ENCODE measurements at regions not wholly inside any gene's neighbourhood (a gene's known extent, or its start where the extent isn't known, plus 50 kb on each side); places are given as distances from the start of the nearest gene placed in this dataset.

- no peak overlapping the region for H3K27ac ChIP-seq
- intact Hi-C loops (cut with DNase I) = no loop called here
- no peaks in the 10 kb centered on the region for H3K4me1 ChIP-seq
- no peak overlapping the region for H3K4me3 ChIP-seq (replicated peaks in 1 of 3)
- H3K27me3 ChIP-seq = no peaks in the 10 kb centered on the region
- no peak for DNase-seq
- WGBS, 2 donors = 83 to 91% methylated on average over 1 of the region's 1 CpG
- H3K9me3 ChIP-seq = no peaks in the 10 kb centered on the region
- TF ChIP-seq CTCF (IDR thresholded peaks at IDR 0.05) (no peak), POLR2A (IDR thresholded peaks at IDR 0.05) (no peak)
- H3K36me3 ChIP-seq = no peaks in the 10 kb centered on the region
Measured at GRCh38 chr13:55298201-55298600, 1842.5 kb upstream of the PRR20A start.

- Histone ChIP-seq H3K4me1 (no peaks in the 10 kb centered on the region), H3K27me3 (no peaks in the 10 kb centered on the region), H3K9me3 (no peaks in the 10 kb centered on the region), H3K36me3 (no peaks in the 10 kb centered on the region), H3K4me3 (replicated peaks in 1 of 3) (no peak overlapping the region), H3K27ac (no peak overlapping the region)
- TF ChIP-seq CTCF (IDR thresholded peaks at IDR 0.05) (no peak), POLR2A (IDR thresholded peaks at IDR 0.05) (no peak)
- no peak for DNase-seq
- intact Hi-C loops (cut with DNase I) = no loop called here
- 57 to 72% methylated on average over 3 of the region's 3 CpGs for WGBS, 2 donors
Measured at GRCh38 chr13:55302568-55302967, 1838.2 kb upstream of the PRR20A start.

GRCh38 chr13:55307909-55308308 lies 1832.8 kb upstream of the PRR20A start:
- 82 to 84% methylated on average over 3 of the region's 3 CpGs for WGBS, 2 donors
- Histone ChIP-seq H3K27me3 (no peaks in the 10 kb centered on the region), H3K9me3 (no peaks in the 10 kb centered on the region), H3K27ac (no peak overlapping the region), H3K4me3 (replicated peaks in 1 of 3) (no peak overlapping the region), H3K4me1 (no peaks in the 10 kb centered on the region), H3K36me3 (no peaks in the 10 kb centered on the region)
- intact Hi-C loops (cut with DNase I) = no loop called here
- no peak for DNase-seq
- TF ChIP-seq CTCF (IDR thresholded peaks at IDR 0.05) (no peak), POLR2A (IDR thresholded peaks at IDR 0.05) (no peak)

- DNase-seq = no peak
- TF ChIP-seq POLR2A (IDR thresholded peaks at IDR 0.05) = no peak
- no peak for TF ChIP-seq CTCF (IDR thresholded peaks at IDR 0.05)
- 77 to 81% methylated on average over 3 of the region's 3 CpGs for WGBS, 2 donors
- no peaks in the 10 kb centered on the region for H3K27me3 ChIP-seq
- intact Hi-C loops (cut with DNase I) = no loop called here
- no peaks in the 10 kb centered on the region for H3K36me3 ChIP-seq
- H3K9me3 ChIP-seq = no peaks in the 10 kb centered on the region
- no peak overlapping the region for H3K27ac ChIP-seq
- no peaks in the 10 kb centered on the region for H3K4me1 ChIP-seq
- no peak overlapping the region for H3K4me3 ChIP-seq (replicated peaks in 1 of 3)
Measured at GRCh38 chr13:55341891-55342290, 1798.8 kb upstream of the PRR20A start.

- no peaks in the 10 kb centered on the region for H3K27me3 ChIP-seq
- no peak for TF ChIP-seq POLR2A (IDR thresholded peaks at IDR 0.05)
- TF ChIP-seq CTCF (IDR thresholded peaks at IDR 0.05) = no peak
- H3K9me3 ChIP-seq = no peaks in the 10 kb centered on the region
- no peaks in the 10 kb centered on the region for H3K4me1 ChIP-seq
- WGBS, 2 donors = 88 to 90% methylated on average over 4 of the region's 4 CpGs
- H3K4me3 ChIP-seq (replicated peaks in 1 of 3) = no peak overlapping the region
- no peak for DNase-seq
- intact Hi-C loops (cut with DNase I) = no loop called here
- no peak overlapping the region for H3K27ac ChIP-seq
- H3K36me3 ChIP-seq = no peaks in the 10 kb centered on the region
Measured at GRCh38 chr13:55345224-55345623, 1795.5 kb upstream of the PRR20A start.

Data from thyroid gland (tissue), 4 donors.